Tibial artery (tissue), 4 donors: ENCODE measurements at regions not wholly inside any gene's neighbourhood (a gene's known extent, or its start where the extent isn't known, plus 50 kb on each side); places are given as distances from the start of the nearest gene placed in this dataset.

Experiments
- DNase-seq, 2 donors: peaks; one replicate each; pipeline ENCODE4 v3.0.0-alpha.2; 2019
- H3K27ac ChIP-seq, 2 donors: fragments of 200-600 bp; sonication (generic) in 1 of 2; 1 replicate in 1 of 2; 2 replicates in 1 of 2; pipeline ENCODE4 v1.5.1; 2018 to 2019; ENCODE audit warnings: mild to moderate bottlenecking in 1 of 2
- H3K27me3 ChIP-seq, 2 donors: fragments of 200-600 bp; sonication (generic) in 1 of 2; one replicate each; pipeline versions ENCODE4 v1.5.1 to v1.6.0; 2016 to 2019
- H3K36me3 ChIP-seq, 3 donors: fragments of 200-600 bp; sonication (generic) in 2 of 3; one replicate each; pipeline ENCODE4 v1.5.1; 2016 to 2019; ENCODE audit warnings: mild to moderate bottlenecking in 2 of 3
- H3K4me1 ChIP-seq, 4 donors: fragments of 200-600 bp; sonication (generic) in 2 of 4; 1 replicate in 3 of 4; 2 replicates in 1 of 4; pipeline ENCODE4 v1.5.1; 2016 to 2019
- H3K4me3 ChIP-seq, 2 donors: fragments of 200-600 bp; sonication (generic) in 1 of 2; 1 replicate in 1 of 2; 2 replicates in 1 of 2; pipeline ENCODE4 v1.5.1; 2018 to 2019; ENCODE audit warnings: mild to moderate bottlenecking in 2 of 2
- H3K9me3 ChIP-seq, 3 donors: fragments of 200-600 bp; sonication (generic) in 1 of 3; one replicate each; pipeline ENCODE4 v1.5.1; 2016 to 2019
- intact Hi-C: fragments of 100-400 bp; cut with DNase I; formaldehyde crosslinking; loops from one replicate; pipeline ENCODE4 v1.15.0; 2023; ENCODE audit warnings: low total_unique reads
- TF ChIP-seq, protein P1 (sequence below), 2 experiments: fragments of 200-600 bp in 1 of 2; fragments of 450-650 bp in 1 of 2; IDR thresholded peaks; one replicate each; pipeline ENCODE4 v1.5.1; 2017 to 2019; ENCODE audit warnings: antibody characterized with exemption in 2 of 2, mild to moderate bottlenecking in 1 of 2, moderate library complexity in 1 of 2

DNA sequence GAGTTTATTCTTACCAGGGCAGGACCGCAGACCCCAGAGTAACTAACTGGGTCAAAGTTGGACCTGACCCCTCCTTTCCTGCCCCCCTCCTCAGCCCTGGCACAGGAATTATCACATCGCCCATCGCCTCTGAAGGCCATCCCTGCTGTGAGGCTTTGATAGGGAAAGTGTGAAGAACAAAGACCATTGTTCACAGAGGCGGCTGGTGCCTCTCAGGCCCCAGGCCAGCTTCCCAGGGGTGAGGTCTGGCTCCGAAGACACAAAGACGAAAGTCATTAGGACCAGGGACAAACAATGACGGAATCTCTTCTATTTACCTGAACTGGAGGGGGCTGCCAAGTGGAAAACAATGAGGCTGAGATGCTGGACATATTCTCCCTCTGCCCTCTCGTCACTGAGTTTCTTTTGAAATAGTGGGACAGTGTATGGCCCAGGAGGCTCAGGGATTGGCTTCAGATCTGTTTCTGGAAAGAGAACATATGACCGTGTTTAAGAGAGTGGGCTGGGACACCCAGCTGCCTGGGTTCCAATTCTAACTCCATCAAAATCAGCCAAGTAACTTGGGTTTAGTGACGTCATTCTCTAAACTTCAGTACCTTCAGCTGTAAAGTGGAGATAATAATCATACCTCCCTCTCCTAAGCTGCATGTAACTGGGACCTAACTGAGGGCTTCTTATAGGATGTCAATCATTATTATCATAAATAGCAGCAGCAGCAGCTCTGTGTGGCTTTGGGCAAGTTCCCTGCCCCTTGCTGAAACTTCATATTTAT is 769.4 kb downstream of the MED13L start:
- TF ChIP-seq, protein P1, sequence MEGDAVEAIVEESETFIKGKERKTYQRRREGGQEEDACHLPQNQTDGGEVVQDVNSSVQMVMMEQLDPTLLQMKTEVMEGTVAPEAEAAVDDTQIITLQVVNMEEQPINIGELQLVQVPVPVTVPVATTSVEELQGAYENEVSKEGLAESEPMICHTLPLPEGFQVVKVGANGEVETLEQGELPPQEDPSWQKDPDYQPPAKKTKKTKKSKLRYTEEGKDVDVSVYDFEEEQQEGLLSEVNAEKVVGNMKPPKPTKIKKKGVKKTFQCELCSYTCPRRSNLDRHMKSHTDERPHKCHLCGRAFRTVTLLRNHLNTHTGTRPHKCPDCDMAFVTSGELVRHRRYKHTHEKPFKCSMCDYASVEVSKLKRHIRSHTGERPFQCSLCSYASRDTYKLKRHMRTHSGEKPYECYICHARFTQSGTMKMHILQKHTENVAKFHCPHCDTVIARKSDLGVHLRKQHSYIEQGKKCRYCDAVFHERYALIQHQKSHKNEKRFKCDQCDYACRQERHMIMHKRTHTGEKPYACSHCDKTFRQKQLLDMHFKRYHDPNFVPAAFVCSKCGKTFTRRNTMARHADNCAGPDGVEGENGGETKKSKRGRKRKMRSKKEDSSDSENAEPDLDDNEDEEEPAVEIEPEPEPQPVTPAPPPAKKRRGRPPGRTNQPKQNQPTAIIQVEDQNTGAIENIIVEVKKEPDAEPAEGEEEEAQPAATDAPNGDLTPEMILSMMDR (IDR thresholded peaks at IDR 0.05) = no peak
- no peak overlapping the region for H3K4me3 ChIP-seq
- intact Hi-C loops = no loop called here
- no peak overlapping the region for H3K27ac ChIP-seq
- no peak for DNase-seq
- no peaks in the 10 kb centered on the region for H3K27me3 ChIP-seq
- H3K9me3 ChIP-seq = peaks cover 0 to 9% (median 0%) of the 10 kb centered on the region in 3 donors
- no peaks in the 10 kb centered on the region for H3K36me3 ChIP-seq
- H3K4me1 ChIP-seq = no peaks in the 10 kb centered on the region

DNA sequence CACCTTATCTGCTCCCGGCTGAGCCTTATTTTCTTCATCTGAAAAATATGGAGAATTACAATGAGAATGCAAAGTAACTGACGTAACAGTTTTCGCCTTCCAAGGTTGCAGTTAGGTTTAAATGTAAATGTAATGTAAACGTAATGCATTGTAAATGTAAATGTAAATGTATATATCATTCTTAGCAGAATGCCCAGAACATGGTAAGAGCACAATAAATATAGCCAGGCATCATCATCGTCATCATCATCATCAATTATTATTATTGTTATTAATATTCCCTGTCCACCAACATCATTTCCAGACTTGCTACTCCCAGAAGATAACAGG is 770.0 kb downstream of the MED13L start:
- no peaks in the 10 kb centered on the region for H3K4me1 ChIP-seq
- no peak for DNase-seq
- intact Hi-C loops = no loop called here
- H3K4me3 ChIP-seq = no peak overlapping the region
- no peaks in the 10 kb centered on the region for H3K27me3 ChIP-seq
- TF ChIP-seq, protein P1 (IDR thresholded peaks at IDR 0.05) = no peak
- no peaks in the 10 kb centered on the region for H3K36me3 ChIP-seq
- H3K27ac ChIP-seq = no peak overlapping the region
- H3K9me3 ChIP-seq = peaks cover 0 to 3% (median 0%) of the 10 kb centered on the region in 3 donors

DNA sequence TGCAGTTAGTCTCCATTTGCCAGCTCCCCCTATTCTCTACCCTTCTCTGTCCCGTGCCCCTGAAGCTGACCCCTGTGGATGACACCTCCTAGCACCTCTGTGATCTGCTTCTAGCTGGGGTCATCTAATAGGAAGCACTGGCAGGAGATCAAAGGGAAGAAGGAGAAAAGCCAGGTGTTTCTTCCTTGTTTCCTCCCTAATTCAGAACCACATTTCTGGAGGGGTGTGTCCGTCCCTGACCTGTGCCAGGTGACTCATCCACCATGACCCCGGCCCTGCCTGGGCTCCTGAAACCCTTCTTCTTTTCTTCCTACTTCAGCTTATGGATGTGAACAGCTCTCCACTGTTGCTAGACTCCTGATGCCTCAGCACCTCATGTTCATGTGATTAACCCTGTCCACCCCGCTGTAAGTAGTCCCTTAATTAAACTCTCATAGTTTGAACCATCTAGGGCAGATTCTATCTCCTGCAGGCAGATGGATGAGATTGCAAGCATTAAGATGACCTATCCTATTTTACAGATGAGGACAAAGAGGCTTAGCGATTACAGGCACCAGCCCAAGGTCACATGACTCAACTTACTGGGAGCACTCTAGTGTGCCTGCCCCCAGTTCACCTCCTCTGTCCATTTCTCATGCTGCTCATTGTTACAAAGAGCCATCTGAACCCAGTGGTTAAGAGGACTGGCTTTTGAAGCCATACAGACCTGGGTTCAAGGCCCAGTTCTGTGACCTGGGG is 770.5 kb downstream of the MED13L start:
- TF ChIP-seq, protein P1 (IDR thresholded peaks at IDR 0.05) = no peak
- no peak overlapping the region for H3K4me3 ChIP-seq
- intact Hi-C loops = no loop called here
- H3K9me3 ChIP-seq = no peaks in the 10 kb centered on the region
- H3K4me1 ChIP-seq = no peaks in the 10 kb centered on the region
- H3K36me3 ChIP-seq = no peaks in the 10 kb centered on the region
- DNase-seq = no peak
- no peaks in the 10 kb centered on the region for H3K27me3 ChIP-seq
- H3K27ac ChIP-seq = no peak overlapping the region

DNA sequence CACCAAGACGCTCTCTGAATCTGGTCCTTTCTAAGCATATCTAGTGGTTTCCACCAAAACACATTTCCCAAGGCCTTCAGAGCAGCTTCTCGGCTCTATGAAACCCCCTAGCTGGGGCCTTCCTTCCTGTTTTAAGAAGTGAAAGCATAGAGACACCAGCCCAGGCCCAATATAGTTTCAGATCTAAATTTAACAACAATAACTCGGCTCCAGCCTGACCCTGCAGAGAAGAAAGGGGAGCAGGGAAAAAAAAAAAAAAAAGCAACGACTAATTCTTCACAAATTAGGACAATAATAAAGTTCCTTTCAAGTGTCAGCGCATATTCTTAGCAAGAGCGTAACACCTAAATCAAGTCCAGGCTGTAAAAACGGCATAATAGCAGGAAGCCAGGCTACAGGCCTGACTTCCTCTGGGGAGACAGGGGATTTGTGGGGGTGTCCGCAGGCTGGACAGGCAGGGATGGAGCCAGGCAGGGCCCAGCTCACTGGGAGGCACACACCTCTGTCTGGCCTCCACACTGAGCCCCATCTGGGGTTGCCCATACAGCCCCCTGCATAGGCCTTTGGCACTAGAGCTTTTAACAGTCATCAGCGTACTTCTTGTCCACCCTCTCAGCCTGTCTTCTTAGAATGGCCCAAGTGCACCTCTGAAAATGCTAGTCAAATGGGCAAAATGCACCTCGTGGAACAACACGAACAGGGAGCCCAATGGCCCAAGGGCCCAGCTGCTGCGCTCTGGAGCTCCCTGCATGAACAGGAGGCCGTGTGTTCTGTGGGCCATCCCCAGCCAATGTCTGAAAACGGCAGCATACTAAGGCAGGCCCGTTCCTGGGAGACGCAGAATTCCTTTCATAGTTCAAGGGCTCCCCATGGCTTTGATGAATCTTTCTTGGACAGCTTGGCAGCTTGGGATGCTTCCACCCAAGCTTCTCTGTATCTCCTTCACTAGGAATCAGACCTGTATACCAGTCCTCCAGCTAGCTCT is 772.9 kb downstream of the MED13L start:
- H3K4me1 ChIP-seq = no peaks in the 10 kb centered on the region
- H3K36me3 ChIP-seq = no peaks in the 10 kb centered on the region
- no peak overlapping the region for H3K4me3 ChIP-seq
- TF ChIP-seq, protein P1 (IDR thresholded peaks at IDR 0.05) = no peak
- no peak overlapping the region for H3K27ac ChIP-seq
- no peaks in the 10 kb centered on the region for H3K9me3 ChIP-seq
- intact Hi-C loops = no loop called here
- H3K27me3 ChIP-seq = no peaks in the 10 kb centered on the region
- no peak for DNase-seq

DNA sequence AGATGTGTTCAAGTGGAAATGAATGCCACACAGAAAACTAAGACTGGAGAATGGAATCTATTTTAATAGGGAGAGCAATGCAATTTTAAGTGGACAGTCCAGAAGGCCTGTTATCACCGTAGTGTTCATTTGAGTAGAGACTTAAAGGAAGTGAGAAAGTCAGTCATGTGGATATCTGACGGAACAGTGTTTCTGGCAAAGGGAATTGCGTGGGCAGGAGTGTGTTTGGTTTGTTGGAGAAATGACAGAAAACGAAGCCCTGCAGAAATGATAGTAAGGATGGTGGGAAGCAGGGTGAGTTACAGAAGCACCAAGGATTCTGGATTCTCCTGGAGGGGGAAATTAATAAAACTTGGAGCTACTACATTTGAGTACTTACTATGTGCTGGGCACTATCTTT is 776.6 kb downstream of the MED13L start:
- Histone ChIP-seq H3K27ac (no peak overlapping the region), H3K9me3 (no peaks in the 10 kb centered on the region), H3K4me1 (no peaks in the 10 kb centered on the region), H3K36me3 (no peaks in the 10 kb centered on the region), H3K4me3 (no peak overlapping the region), H3K27me3 (no peaks in the 10 kb centered on the region)
- intact Hi-C loops = no loop called here
- no peak for DNase-seq
- TF ChIP-seq, protein P1 (IDR thresholded peaks at IDR 0.05) = no peak
